ENCODE measurements at regions not wholly inside any gene's neighbourhood (a gene's known extent, or its start where the extent isn't known, plus 50 kb on each side); places are given as distances from the start of the nearest gene placed in this dataset.

DNA sequence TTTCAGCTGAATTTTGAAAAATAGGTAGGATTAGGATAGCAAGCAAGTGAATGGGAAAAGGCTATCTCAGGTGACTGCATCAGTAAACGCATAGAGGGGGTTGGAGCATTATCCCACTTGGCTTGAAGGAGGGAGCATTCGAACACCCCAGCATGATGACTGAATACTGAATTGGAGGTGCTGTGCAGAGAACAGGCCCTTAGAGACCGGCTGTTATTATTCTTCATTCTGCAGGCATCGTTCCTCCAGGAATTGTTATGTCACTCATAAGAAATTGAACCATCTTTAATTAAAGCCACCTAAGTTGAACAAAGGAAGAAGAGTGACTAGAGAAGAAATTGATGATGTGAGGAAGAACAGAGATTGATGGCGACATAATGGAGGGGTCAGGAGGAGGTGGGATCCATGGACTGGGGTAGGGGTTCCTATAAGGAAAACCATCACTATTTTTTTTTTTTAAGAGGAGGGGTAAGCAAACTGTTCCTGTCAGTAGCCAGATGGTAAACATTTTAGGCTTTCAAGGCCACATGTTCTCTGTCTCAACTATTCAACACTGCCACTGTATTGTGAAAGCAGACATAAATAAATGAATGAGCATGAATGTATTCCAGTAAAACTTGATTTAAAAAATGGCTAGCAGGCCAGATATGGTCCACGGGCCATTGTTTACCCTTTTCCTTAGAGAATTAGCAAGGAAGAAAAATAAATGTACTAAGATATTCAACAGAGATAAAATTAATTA, 264.7 kb upstream of the TAC1 start:
- DNase-seq (ENCODE audit: low read depth) = no peak

DNA sequence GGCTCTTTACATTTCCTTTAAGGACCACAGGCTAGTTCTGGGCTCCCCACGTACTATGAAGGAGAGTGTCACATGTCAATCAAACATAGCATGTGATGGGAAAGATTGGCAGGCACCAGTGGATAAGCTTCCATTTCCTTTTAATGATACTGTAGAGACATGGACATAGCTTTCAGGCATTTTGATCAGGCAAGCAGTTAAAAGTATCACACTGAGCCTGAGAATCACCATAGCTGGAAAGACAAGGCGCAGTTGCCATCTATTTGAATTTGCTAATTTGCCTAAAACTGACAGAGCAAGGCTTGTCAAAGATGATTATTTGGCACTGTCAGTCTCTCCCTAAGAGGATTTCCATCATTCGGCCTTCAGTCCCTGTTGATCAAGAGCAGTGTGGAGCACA, 263.4 kb upstream of the TAC1 start:
- DNase-seq (ENCODE audit: low read depth) = no peak

DNA sequence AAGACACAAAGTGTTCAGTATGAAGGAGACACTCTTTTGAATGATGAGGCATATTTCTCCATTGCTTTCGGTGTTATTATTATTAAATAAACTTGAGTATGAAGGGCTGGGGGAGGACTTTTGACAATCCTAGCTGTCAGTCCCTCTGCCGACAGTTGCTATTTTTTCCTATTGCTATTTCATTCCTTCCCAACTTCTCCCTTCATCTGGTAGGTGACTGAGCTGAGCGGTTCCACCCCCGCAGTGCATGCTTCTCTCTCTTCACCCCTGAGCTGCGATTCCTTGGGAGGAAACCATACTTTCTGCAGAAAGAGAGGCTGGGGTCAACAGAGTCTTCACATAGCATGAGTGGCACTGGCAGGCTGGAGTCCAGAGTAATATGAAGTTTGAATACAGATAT, 261.2 kb upstream of the TAC1 start:
- DNase-seq (ENCODE audit: low read depth) = no peak

DNA sequence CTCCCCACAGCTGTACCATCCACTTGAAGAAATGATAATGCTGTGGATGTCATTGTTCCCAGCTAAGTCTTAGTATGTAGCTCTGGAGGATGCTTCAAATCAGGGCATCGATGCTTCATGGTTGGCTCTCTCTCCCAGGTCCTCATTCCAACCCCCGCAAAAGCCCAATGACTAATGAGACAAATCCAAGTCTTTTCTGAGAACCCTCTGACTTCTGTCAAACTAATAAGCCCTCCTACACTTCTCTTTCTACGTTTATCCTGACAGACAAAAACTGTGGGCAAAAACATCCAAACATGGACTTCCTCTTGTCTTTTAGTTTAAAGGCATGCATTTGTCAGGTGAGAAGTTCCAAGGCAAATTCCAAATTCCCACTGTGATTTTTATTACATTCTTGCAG, 260.4 kb upstream of the TAC1 start:
- no peak for DNase-seq (ENCODE audit: low read depth)

DNA sequence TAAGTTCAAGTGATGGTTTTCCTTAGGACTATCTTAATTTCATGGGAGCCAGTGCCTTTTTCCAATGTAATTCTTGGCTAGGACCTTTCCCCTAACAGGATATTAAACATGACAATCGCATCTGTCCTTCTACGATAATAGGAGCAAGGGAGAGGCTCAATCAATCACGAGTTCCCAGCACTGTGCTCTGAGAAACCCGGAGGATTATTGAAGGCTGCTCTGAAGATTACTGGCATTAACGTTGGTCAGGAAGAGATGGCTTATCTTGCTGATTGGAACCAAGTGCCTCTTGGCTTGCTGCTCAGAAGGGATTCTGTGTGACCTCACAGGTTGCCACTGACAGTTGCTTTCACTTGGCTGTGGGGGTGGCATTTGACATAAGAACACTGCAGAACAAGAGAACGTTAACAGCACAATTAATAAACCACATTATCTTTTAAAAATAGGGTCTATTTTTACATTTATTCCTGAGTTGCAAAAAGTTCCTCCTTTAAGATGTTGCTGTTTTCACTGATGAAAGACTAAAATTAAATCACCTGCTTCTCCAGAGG, 252.1 kb upstream of the TAC1 start:
- DNase-seq (ENCODE audit: low read depth) = no peak

DNA sequence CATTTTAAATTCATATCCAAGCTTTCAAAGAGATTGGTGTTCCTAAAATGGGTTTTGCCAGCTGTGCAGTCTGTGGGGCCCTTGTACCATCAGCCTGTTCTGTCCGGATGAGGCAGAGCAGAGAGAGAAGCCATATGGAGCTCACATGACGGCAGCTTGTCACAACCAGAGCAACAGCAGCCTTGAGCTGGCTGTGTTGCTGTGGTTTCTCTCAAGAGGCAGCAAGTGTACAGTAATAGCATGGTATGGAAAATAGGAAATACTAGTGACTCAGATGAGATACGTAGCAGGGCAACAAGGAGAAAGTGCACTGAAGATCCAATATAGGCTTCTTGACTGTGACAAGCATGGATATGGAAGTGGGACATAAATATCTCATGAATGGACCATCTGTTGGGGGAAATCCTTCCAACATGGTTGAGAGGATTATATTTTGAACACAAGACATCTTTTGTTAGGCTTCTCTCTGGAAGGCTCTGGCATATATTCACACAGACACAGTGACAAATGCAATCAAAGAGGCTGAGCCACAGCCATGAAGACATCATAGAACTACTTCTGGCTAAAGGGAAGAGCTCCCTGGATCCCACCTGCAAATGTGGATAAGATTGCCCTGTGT, 251.0 kb upstream of the TAC1 start:
- DNase-seq (ENCODE audit: low read depth) = no peak

DNA sequence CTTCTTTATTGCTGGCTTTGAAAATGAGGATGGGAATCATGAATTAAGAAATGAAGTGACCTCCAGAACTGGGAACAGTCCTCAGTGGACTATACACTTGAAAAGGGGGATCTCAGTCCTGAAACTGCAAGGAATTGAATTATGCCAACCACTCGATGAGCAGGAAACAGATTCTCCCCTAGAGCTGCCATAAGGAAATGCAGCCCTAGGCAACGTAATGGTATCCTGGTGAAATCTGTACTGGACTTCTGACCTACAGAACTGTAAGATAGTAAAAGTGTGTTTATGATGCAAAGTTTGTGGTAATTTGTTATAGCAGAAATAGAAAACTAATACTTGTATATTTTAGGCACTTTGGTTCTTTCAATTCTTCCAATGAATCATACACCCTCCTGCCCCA, 236.4 kb upstream of the TAC1 start:
- no peak for DNase-seq (ENCODE audit: low read depth)

DNA sequence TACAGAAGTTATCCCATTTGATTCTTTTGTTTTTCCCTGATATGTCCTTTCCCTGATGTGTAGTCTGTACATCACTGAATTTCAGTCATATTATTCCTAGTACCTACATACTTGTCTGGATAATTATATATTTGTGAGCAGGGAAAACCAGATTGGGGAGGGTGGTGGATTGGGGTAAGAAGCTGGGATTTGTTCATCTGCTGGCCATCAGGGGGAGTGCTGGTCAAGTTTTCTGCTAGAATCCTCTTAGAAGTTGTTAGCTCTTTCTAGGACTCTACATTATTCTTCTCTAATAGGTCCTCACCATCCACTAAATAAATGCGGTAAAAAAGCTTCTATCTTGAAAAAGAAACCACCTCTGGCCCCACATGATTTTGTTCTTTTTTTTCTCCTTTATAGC, 232.7 kb upstream of the TAC1 start:
- peak; percentile 19 for DNase-seq (ENCODE audit: low read depth)

DNA sequence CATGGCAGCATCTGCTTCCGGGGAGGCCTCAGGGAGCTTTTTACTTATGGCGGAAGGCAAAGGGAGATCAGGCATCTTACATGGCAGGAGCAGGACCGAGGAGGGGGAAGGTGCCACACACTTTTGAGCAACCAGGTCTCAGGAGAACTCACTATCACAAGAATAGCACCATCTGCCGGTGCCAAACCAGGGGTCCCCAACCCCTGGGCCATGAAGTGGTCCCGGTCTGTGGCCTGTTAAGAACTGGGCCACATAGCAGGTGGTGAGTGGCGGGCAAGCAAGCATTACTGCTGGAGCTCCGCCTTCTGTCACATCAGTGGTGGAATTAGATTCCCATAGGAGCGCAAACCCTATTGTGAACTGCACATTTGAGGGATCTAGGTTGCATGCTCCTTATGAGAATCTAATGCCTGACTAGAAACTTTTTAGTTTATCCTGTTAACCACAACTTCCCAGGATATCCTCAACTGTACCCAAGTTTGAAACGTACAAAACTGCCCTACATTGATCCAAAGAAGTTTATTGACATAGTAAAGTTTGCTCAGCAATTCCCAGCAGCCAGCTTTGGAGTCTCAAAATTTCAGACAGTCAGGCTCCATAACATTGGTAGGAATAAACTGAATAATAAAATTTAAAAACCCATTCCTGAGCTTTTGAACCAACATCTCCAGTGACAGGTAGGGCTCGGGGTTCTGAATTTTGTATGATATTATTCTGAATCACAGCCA, 228.4 kb upstream of the TAC1 start:
- DNase-seq (ENCODE audit: low read depth) = no peak

DNA sequence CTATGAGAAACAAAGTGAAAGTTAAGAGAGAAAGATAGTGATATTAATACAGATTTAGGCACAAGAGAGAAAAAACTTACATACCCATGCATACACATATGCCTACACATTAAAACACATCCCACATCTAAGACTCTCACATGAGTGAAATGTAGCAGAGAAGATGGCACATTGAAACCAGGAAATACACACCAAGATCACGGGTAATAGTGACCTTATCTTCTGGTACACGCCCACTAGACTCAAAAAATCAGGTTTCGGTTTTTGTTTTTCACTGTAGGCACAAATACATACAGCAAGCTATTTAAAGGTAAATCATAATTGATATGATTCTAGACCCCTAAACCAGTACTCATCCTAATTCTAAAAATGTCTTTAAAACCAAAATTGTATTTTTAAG, 225.2 kb upstream of the TAC1 start:
- no peak for DNase-seq (ENCODE audit: low read depth)

DNA sequence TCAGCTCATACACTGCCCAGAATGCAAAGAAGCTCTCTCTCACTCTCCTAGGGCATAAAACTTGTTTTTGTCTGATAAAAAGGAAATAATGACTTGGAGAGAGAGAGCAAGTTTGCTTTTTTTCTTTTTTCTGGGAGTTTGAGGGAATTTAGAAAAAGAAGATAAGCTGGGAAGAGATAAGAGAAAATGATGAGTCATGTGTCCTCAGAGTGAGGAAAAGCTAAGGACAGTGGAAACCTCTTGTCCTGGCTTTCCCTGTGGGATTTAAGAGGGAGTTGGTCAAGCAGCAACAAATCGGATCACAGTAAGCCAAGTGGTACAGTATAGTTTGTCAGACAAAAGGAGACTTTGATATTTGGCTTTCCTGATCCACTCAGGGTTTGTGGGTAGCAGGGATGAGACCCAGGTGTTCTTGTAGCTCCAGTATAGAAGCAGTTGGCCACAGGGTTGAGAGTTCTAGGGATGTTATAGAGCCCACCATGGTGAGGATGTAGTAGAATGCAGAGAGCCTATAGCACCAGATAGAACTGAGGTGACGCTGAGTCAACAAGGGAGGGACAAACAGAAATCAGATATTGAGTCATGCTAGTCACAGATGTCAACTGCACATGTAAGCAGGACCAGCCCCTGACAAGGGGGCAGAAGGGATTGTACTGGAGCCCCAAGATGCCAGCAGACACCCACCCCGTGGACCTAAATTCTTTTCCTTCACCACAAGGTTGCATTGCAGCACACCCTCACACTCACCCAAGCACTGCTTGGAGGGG, 219.3 kb upstream of the TAC1 start:
- DNase-seq (ENCODE audit: low read depth) = no peak

DNA sequence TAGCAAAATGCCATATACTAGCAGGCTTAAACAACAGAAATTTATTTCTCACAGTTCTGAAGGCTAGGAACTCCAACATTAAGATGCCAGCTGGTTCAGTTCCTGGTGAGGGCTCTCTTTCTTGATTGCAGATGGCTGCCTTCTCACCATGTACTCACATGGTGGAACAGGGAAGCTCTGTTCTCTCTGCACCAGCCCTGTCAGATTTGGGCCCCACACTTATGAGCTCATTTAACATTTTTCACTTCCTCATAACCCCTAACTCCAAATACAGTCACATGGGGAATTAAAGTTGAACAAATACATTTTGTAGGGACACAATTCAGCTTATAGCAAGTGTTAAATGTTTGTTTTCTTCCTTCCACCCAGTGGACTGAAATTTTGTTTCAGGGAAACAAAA, 218.6 kb upstream of the TAC1 start:
- no peak for DNase-seq (ENCODE audit: low read depth)

DNA sequence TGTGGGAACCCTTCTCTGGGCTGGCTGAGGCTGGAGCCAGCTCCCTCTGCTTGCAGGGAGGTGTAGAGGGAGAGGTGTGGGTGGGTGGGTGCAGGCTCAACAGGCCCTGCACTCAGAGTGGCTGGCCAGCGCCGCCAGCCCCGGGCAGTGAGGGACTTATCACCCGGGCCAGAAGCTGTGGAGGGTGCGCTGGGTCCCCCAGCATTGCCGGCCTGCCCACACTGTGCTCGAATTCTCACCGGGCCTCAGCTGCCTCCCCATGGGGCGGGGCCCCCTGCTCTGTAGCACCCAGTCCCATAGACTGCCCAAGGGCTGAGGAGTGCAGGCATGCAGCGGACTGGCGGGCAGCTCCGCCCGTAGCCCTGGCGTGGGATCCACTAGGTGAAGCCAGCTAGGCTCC, 190.7 kb upstream of the TAC1 start:
- DNase-seq (ENCODE audit: low read depth) = no peak

DNA sequence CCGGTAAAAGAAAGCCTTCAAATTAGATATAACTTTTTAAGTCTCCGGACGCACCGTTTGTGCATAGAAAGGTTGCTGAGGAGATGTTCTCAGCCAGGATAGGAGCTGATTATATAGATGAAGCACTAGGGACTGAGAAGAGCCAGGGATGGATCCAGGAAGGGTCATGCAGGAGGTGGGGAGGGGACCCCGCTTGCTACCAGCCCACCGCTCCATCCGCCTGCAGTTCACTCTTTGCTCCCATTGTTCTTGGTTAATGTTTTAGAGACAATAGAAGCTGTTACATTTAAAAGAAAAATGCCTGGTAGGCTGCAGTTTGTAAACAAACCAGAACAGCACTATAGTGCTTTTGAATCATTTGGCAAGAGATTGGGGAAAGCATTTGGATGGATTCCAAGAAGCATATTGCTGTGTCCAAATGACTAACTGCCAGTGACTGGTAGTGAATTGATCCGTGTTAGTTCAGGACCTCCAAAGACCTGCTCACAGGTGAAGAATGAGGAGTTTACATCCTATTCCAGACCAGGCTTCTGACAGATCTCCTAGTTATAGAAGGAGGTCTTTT, 175.9 kb upstream of the TAC1 start:
- DNase-seq (ENCODE audit: low read depth) = peak; percentile 16

DNA sequence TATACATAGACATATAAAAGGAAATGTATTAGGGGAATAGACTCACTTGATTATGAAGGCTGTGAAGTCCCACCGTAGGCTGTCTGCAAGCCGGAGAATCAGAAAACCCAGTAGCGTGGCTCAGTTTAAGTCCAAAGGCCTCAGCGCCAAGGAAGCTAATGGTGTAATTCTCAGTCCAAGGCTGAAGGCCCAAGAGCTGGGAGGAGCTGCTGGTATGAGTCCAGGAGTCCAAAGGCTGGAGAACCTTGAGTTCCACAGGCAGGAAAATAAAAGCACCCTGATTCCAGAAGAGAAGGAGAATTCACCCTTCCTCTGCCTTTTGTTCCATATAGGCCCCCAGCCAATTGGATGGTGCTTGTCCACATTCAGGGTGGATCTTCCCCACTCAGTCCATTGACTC, 166.2 kb upstream of the TAC1 start:
- DNase-seq (ENCODE audit: low read depth) = no peak

DNA sequence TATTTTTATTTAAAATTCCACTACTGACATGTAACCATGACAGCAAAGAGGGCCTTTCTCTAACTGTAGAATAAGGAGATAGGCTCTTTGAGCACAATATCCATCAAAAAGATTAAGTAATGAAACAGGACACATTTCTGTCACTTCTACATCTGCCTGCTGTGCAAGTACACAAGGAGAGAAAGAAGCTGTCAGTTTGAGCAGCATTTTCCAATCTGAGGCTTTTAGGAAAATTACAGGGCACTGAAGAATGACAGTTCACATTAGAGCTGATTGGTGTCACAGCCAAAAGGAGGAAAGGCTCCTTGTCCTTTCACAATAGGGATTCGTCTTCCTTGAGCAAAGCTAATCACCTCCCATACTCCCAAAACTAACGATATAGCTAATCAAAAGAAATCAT, 158.8 kb upstream of the TAC1 start:
- DNase-seq (ENCODE audit: low read depth) = no peak

DNA sequence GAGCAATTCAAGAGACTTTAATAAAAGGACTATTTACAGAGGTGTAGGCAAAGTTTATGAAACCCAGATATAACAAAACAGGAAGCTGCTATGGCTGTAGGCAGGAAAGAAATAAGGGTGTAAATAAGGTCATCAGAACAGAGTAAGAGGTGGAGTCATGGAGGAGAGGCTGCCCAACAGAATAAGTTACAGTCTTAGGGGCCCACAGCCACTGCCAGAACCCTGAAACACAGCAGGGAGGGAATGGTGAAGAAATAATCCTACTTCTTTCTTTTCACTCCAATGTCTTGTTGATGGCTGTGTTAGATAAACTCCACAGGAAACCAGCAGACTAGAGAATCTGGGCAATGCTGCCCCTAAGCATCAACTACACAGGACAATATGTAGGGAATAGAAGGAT, 155.8 kb upstream of the TAC1 start:
- no peak for DNase-seq (ENCODE audit: low read depth)

DNA sequence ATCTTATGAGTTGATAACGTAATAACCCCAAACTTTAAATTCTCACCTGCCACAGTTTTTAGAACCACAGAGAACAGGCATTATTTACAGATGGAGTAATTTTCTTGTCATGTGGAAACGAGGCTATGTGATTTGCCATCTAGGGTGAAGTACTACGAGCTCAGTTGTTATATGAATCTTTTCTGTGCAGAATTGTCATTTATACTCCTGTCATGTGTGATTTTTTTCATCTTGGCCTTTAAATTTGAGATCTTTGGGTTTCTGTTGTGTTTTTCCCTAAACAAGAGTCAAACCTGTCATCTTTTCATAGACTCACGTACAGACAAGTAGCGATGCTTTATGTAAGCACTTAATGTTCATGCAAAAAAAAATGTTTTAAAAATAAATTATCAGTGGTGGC, 153.7 kb upstream of the TAC1 start:
- no peak for DNase-seq (ENCODE audit: low read depth)

DNA sequence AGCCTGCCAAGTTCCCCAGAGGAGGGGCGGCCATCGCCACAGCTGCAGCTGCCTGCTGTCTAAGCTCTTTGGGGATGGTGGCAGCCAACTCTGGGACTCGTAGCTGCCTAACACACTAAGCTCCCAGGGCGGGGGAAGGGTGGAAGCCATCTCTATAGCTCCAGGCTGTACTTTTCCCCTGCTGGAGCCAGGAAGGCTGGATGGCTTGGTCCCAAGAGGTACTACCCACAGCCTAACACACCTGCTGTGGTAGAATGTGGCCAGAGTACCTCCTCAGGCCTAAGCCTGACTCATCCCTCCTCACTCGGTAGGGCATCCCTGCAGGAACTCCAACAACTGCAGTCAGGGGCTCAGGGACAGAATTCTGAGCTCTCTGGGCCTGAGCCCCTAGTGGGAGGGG, 151.7 kb upstream of the TAC1 start:
- no peak for DNase-seq (ENCODE audit: low read depth)

DNA sequence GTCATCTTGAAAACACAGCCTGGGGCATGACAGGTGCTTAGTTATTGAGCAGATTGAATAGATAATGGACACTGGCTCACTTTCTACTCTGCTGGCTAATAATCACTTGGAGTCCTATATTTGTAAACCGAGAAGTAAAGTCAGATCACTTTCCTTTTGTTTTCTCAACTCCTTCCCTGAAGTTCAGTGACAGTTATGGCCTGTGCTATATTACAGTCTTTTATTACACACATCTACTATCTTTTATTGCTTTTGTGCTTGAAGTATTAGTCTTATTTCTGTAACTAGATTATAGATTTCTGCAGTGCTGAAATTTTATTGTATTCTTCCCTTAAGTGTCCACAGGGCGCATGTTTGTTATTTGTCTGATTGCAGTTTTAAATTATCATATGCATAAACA, 136.4 kb upstream of the TAC1 start:
- no peak for DNase-seq (ENCODE audit: low read depth)

DNA sequence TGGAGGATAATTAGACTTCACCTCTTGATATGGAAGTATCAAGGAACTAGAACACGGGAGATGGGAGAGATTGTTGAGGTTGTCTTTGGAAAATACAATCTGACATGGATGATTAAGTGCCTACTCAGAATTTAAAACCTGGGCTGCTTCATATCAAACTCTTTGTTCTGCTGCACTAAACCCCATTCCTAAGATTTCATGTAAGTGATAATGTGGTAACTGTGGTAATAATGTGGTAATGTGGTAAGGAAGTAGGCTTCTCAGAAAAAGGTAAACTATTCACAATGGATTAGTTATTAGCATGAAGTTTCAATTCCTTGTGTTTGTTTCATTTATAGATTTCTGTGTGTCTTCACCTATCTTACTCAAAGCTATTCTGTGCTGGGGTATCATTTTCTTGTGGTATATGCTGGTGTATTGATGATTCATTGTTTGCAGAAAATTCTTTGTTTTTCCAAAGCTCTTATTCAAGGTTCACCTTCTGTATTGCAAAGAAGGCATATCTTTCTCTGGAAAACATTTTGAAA, 129.9 kb upstream of the TAC1 start:
- DNase-seq (ENCODE audit: low read depth) = no peak

DNA sequence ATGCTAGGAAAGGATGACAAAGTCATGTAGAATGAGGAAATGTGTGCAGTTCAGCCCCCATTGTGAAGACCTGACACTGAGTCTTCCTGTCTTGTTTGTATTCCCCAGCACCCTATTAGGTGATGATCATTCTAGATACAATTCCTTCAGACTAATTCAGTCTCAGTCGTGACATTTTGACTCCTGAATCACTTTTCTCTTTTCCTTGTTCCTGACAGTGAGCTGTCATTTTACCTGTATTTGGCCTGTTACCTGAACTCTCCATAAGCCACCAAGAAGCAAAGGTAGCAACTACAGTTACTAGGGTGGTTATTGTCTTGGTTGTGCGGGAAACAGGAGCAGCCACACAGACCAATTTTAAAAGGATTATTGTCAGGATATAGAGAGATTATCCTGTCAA, 111.4 kb upstream of the TAC1 start:
- DNase-seq (ENCODE audit: low read depth) = no peak
